Mononuclear cell (primary cell): ENCODE measurements at regions not wholly inside any gene's neighbourhood (a gene's known extent, or its start where the extent isn't known, plus 50 kb on each side); places are given as distances from the start of the nearest gene placed in this dataset.
"Not testable (repeated sequence)": the region's sequence is repeated elsewhere in the genome, so short reads cannot be mapped to it uniquely, and the experiment has no call there.

Experiments
- H3K27me3 ChIP-seq: 2 replicates; pipeline ENCODE4 v1.6.0; 2011; ENCODE audit warnings: low read length, control low read depth; ENCODE audit not compliant: insufficient read depth
- H3K4me1 ChIP-seq: 2 replicates; pipeline ENCODE4 v1.5.1; 2011; ENCODE audit warnings: mild to moderate bottlenecking, low read length, control low read depth; ENCODE audit not compliant: insufficient read depth
- H3K4me3 ChIP-seq: 2 replicates; pipeline ENCODE4 v1.5.1; 2011; ENCODE audit warnings: mild to moderate bottlenecking, low read length, moderate library complexity
- H3K9me3 ChIP-seq: 2 replicates; pipeline ENCODE4 v1.5.1; 2011; ENCODE audit warnings: low read depth, mild to moderate bottlenecking, control low read depth, low read length

DNA sequence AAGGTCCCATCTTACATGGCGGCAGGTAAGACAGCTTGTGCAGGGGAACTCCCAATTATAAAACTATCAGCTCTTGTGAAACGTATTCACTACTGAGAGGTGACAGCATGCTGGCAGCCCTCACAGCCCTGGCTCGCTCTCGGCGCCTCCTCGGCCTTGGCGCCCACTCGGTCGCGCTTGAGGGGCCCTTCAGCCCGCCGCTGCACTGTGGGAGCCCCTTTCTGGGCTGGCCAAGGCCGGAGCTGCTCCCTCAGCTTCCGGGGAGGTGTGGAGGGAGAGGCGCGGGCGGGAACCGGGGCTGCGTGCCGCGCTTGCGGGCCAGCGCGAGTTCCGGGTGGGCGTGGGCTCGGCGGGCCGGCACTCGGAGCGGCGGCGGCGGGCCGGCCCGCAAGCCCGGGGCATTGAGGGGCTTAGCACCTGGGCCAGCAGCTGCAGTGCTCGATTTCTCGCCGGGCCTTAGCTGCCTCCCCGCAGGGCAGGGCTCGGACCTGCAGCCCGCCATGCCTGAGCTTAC, 262.6 kb upstream of the CDH19 start:
- H3K9me3 ChIP-seq, H3K4me3 ChIP-seq, H3K4me1 ChIP-seq, H3K27me3 ChIP-seq: not testable (repeated sequence)

DNA sequence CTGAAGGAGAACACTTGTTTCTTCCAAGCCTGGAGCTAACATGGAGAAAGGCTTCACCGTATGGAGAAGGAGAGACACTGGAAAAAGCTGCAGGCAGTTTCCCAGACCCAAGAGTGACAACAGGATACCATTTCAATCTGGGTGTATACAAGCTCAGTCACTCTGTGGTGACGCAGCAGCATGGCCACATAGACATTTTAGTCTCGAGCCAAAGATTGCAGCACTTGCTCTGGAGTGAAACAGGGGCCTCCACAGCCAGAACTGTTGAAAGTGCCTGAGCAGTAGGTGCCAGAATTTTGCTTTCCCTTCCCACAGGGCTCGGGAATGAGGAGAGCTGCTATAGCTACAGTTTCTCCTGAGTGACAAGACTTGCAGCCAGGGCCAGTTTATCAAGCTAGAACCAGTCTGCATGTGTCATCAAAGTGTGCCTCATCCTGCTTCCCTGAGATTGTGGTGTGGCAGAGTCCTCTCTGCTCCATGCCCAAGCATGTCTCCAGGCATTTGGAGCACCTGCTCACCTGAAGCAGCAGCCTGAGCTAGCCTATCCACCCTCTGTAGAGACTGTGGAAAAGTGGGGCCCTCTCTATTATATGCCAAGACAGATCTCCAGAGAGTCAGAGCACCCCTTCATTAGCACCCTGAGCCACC, 234.6 kb upstream of the CDH19 start:
- Histone ChIP-seq H3K4me3 (no peak overlapping the region), H3K9me3 (peaks cover 4% of the 10 kb centered on the region), H3K4me1 (no peaks in the 10 kb centered on the region), H3K27me3 (no peaks in the 10 kb centered on the region)

DNA sequence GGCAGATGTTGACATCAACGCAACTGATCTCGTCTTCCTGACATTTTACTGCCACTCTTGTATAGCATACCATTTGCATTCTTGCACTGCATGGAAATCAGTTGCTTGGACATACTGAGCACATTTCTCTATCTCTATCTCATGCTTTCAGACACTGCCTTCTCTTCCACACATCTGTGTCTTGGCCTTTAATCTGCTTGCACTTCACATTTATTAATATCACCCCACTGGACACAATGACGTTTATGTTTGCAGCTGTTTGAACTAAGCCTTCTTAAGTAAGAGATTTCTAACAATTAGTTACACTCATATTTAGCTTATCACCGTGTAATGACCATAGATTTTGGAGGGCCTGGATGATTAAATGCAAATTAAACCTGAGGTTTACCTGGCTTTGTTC, 229.8 kb upstream of the CDH19 start:
- Histone ChIP-seq H3K4me1 (no peaks in the 10 kb centered on the region), H3K4me3 (no peak overlapping the region), H3K27me3 (no peaks in the 10 kb centered on the region), H3K9me3 (no peaks in the 10 kb centered on the region)

DNA sequence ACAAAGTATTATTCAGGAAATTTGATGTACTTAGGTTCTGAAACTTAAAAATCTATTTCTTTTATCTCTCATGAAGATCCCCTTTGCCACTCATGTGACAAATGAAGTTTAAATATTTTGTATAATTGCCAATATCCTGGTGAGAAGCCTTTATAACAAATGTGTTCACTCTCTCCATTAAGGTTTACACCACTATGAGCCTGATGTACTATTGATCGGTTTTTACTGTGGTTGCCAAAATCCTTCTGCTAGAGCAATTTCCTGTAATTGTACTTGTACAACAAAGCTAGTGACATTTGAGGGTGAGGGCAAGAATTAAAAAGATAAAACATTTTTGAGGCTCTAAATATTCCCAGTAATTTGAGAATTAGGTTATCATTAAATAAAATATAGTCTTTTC, 222.3 kb upstream of the CDH19 start:
- H3K4me3 ChIP-seq: no peak overlapping the region
- H3K27me3 ChIP-seq: no peaks in the 10 kb centered on the region
- no peaks in the 10 kb centered on the region for H3K4me1 ChIP-seq
- H3K9me3 ChIP-seq: no peaks in the 10 kb centered on the region

DNA sequence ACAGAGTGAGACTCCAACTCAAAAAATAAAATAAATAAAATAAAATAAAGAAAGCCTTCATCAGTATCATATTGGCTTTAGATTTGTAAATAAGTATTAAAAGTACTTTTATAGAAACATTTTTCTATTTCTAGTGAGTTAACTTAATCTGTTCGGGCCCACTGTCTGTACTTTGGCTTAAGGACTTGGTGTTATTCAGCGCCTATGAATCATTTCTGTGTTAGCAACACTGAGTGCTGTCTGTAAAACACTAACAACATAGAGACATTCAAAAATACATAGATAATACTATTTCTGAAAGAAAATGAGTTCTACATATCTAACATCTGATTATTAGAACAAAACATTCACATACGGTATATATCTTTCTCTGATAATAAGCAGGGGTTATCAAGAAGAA, 221.5 kb upstream of the CDH19 start:
- no peak overlapping the region for H3K4me3 ChIP-seq
- no peaks in the 10 kb centered on the region for H3K27me3 ChIP-seq
- no peaks in the 10 kb centered on the region for H3K9me3 ChIP-seq
- no peaks in the 10 kb centered on the region for H3K4me1 ChIP-seq

DNA sequence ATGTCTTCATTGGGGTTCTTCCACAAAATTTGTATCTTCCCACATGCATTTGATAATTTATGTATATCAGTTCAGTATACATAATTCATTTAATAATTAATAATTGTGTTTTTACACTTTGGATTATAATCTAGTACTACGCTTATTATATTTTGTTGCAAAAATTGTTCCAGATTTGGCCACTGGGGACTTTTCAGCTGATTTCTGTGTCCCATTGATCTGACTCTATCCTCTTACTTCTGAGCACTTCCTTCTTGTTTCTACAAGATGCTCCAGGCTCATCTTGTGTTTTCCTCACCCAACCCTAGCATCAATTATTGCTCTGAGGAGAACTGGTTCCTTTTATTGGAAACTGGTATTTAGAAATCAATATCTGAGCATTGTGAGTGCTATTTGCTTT, 215.3 kb upstream of the CDH19 start:
- no peaks in the 10 kb centered on the region for H3K9me3 ChIP-seq

DNA sequence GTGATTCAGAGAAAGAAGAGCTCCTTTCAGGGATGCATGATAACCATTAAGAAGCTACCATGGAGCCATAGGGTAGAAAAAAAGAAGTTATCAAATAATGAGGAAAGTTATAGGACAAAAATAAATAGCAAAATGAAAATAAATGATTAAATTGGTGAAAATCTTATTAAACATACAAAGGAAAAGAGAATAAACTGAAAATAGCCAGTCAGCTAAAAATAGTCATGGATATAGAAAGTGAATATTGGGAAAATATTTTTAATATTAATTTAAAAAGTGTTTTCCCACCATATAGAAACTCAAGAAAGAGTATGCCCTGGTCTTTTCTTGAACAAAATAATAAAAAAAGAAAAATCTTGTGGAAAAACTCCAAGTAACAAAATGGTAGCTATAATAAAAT, 209.2 kb upstream of the CDH19 start:
- H3K27me3 ChIP-seq: no peaks in the 10 kb centered on the region
- no peaks in the 10 kb centered on the region for H3K9me3 ChIP-seq
- no peaks in the 10 kb centered on the region for H3K4me1 ChIP-seq
- no peak overlapping the region for H3K4me3 ChIP-seq

More for the DNA sequence above, 215.3 kb upstream of the CDH19 start:
- Histone ChIP-seq H3K4me1 (no peaks in the 10 kb centered on the region), H3K4me3 (no peak overlapping the region), H3K27me3 (no peaks in the 10 kb centered on the region)

DNA sequence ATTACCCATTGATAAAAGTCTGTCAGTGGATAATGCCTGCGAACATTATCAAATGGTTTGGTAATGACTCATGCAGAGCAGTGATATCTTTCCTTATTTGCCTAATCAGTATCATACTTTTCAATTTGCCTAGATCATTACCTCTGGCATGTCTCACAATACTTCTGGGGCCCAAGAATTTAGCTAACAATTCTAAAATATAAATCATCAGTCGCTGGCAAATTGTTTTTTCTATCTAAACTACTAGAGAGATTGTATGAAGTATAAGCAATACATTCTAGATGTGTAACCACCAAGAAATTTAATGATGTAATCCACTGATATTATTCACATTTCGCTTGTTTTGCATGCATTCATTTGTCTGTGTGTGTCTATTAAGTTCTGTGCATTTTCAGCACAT, 191.2 kb upstream of the CDH19 start:
- Histone ChIP-seq H3K4me1 (no peaks in the 10 kb centered on the region), H3K27me3 (no peaks in the 10 kb centered on the region), H3K4me3 (no peak overlapping the region), H3K9me3 (peaks cover 4% of the 10 kb centered on the region)

DNA sequence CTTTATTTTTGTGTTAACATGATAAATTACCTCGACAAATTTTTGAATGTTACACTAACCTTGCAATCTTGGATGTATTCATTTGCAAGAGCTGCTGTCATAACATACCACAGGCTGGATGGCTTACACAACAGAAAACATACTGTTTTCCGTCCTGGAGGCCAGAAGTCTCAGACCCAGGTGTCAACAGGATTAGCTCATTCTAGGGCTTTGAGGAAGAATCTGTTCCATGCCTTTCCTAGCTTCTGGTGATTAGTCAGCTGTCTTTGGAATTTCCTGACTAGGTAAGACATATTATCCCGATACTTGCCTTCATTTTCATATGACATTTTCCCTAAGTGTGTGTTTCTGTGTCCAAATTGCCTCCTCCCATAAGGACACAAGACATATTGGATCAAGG, 188.6 kb upstream of the CDH19 start:
- Histone ChIP-seq H3K9me3 (peaks cover 4% of the 10 kb centered on the region), H3K4me1 (no peaks in the 10 kb centered on the region), H3K4me3 (no peak overlapping the region), H3K27me3 (no peaks in the 10 kb centered on the region)

DNA sequence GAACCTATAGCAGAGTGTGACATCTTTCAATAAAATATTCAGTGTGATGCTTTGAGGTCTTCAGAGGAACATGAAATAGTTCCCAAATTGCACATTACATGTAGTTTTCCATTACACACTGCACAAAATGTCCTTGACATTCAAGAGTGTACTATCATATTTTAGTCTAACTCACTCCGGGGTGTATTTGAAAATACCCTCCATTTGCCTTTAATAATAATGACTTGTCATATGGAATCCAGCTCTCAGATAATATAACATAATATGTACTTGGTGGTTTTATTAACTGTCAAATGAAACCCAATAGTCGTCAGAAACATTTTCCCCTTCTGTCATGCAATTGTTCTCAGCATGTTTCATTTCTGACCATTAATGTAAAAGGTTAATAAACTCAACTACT, 176.7 kb upstream of the CDH19 start:
- Histone ChIP-seq H3K9me3 (no peaks in the 10 kb centered on the region), H3K4me1 (no peaks in the 10 kb centered on the region), H3K27me3 (no peaks in the 10 kb centered on the region), H3K4me3 (no peak overlapping the region)

DNA sequence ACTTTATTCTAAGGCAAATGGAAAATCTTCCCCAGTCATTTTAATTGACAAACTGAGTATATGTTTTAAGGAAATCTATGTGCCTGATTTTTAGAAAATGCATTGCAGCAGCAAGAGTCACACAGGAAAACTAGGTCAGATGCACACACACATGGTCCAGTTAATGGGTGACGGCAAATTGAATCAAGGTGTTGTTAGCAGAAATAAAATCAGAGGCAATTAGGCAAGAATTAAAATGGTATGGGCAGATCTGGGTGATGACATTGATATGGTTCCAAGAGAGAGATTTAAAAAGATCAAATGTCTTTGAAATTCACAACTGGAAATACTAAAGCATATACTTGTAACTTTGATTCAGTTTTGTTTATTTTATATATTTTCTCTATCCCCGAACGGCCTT, 174.2 kb upstream of the CDH19 start:
- Histone ChIP-seq H3K4me3 (no peak overlapping the region), H3K4me1 (no peaks in the 10 kb centered on the region), H3K9me3 (no peaks in the 10 kb centered on the region), H3K27me3 (no peaks in the 10 kb centered on the region)

DNA sequence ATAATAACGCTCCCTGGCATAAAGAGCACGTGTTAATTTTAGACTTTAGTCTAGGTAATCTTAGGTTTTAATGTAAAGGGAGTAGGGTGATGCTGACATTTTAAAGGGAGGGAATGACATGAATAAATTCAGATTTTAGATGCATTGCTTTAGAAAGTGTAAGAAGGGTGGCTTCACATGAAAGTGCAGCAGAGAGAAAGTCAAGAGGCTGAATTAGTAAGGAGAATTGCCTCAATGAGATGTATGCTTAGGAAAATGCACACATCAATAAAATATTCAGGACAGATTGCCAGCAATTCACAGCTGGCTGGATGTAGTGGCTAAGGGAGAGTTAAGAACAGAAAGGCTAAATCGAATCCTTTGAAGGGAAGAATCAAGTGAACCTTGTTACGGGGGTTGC, 165.5 kb upstream of the CDH19 start:
- H3K27me3 ChIP-seq: no peaks in the 10 kb centered on the region
- no peak overlapping the region for H3K4me3 ChIP-seq
- no peaks in the 10 kb centered on the region for H3K9me3 ChIP-seq
- H3K4me1 ChIP-seq: no peaks in the 10 kb centered on the region

DNA sequence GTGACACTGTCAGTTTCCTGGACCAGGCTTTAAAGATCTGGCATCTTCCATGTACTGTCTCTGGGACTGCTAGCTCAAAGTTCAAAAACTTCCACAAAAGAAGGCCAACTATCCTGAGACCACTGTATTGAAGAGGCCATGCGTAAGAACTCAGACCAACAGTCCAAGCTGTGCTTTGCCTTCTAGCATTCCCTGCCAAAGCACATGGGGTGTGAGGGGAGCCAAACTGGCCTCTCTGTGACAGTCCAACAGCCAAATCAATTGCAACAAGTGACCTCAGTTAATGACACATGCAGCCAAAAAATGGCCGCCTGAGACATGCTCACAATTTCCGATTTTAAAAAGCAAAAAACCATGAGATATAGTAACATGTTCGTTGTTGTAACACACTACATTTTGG, 160.3 kb upstream of the CDH19 start:
- Histone ChIP-seq H3K9me3 (no peaks in the 10 kb centered on the region), H3K4me3 (no peak overlapping the region), H3K27me3 (no peaks in the 10 kb centered on the region), H3K4me1 (no peaks in the 10 kb centered on the region)

DNA sequence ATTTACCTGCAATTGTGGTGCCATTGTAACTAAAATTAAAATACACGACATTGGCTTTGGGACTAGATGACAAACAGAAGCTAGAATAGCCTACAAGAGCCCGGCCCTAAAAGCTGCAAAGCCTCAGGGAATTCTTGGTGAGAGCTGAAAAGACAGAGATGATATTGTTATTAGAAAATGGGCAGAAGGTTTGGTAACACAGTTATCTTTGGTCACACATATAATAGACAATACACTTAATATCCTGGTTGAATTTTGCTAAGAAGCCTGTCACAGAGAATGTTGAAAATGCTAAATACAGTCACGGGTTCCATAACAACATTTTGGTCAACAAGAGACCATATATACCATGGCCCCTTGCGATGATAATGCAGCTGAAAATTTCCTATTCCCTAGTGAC, 157.3 kb upstream of the CDH19 start:
- Histone ChIP-seq H3K4me1 (no peaks in the 10 kb centered on the region), H3K9me3 (no peaks in the 10 kb centered on the region), H3K27me3 (no peaks in the 10 kb centered on the region), H3K4me3 (no peak overlapping the region)

DNA sequence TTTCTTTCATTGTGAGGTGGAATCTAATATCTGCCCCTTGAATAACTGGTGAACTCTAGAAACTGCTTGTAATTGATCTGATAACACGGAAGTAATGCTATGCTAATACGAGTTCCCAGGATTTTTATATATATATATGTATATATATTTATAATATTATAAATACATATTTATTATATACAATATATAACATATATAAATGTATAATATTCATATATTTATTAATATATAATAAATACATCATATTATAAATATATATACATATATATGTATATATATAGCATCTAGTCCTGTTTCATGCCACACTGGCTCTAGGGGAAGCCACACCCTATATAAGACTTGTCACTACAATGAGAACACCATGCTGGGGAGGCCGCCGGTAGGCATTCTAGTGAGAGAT, 156.7 kb upstream of the CDH19 start:
- Histone ChIP-seq H3K27me3 (no peaks in the 10 kb centered on the region), H3K9me3 (no peaks in the 10 kb centered on the region), H3K4me3 (no peak overlapping the region), H3K4me1 (no peaks in the 10 kb centered on the region)

DNA sequence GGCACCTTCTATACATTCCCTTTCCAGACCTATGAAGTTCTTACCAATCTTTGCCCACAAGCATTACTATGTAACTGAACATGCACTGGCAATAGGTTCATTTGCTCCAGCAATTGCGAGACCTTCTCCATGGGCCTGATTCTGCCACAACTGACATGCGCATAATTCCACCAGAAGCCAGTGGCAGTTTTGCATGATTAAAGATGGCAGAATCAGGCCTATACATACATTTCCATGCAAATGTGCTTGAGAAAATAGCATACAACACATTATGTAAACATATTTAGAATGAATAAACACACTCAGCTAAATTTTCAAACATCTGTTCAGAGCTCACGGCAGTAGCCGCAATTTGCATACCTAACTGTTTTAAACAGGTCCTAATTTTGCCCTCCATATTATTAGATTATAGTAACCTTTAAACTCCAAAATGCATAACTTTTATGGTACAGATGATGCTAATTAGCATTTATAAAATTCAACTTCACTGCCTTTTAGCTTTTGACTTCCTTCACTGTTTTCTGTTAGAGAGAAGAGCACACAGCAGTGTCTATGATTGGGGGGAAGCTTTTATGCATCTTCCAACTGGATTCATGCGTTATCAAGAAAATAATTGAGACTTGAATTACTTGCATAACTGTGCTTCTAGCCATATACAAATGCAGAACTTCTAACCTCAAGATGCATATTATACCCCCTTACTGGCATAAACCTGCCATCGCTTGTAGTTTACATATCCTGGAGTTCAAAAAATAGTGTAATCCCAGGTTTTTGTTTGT, 155.3 kb upstream of the CDH19 start:
- Histone ChIP-seq H3K9me3 (no peaks in the 10 kb centered on the region), H3K4me1 (no peaks in the 10 kb centered on the region), H3K4me3 (no peak overlapping the region), H3K27me3 (no peaks in the 10 kb centered on the region)
